GM19452 (cell line): ENCODE measurements at regions not wholly inside any gene's neighbourhood (a gene's known extent, or its start where the extent isn't known, plus 50 kb on each side); places are given as distances from the start of the nearest gene placed in this dataset.
"Not testable (repeated sequence)": the region's sequence is repeated elsewhere in the genome, so short reads cannot be mapped to it uniquely, and the experiment has no call there.

Source experiments
- ATAC-seq: cut with Tn5 transposase; IDR thresholded peaks from one replicate; pipeline ENCODE4 v1.9.1; 2021; ENCODE audit not compliant: unreplicated experiment

DNA sequence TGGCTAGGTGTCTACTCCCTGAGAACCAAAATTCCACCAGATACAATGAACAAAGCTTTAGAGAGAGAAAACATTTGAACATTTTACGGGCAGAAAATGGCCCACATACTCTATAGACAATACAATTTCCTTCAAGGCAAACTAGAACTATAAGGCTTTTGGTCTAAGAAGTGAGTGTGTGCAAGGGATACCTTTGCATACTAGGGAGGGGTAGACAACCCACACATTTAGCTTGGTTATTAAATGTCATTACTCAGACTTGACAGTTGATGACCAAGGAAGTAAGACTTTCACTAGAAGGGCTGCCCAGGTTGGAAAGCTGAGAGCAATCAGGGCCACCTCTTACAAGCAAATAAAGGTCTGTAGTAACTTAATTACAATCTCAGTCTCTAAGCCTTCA is 64.0 kb upstream of the PLEKHM1 start:
- not testable (repeated sequence) for ATAC-seq

DNA sequence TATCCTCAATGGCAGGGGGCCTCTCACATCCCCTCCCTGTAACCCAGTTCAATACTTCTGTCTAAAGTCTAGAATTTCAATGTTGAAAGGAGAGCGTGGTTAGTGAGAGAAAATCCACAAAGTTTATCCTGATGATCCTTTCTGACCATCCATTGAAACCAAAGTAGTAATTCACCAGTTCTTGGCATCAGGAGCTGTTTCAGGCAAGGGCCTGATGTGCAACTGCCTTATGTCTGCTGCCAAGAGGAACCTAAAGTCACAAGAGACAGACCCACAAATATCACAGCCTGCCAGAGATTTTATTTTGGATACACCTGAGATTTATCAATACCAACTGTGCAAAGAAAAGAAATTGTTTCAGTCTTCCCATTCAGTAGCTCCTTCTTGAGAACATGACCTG is 68.3 kb upstream of the PLEKHM1 start:
- ATAC-seq = not testable (repeated sequence)

DNA sequence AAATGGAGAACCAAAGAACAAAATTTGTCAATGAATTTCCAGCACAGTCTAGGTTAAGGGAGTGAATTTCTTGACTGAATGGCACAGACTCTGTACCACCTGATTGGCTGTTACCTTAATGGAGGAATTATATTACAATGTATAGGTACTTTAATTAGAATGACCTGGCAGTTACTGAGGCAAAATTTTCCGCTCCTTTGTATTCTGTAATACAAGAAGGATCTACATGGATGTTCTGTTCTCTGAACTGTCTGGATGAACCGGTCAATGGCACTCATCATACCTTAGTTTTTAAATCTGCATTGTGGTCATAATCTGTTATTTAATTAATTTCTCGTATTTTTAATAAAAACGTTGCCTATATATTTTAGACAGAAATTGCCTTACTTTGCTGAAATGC is 72.3 kb upstream of the PLEKHM1 start:
- ATAC-seq = not testable (repeated sequence)

GRCh38 chr17:45563283-45563682 is 72.8 kb upstream of the PLEKHM1 start:
- not testable (repeated sequence) for ATAC-seq

- ATAC-seq = not testable (repeated sequence)
Measured at GRCh38 chr17:45568275-45568674, 77.8 kb upstream of the PLEKHM1 start.

DNA sequence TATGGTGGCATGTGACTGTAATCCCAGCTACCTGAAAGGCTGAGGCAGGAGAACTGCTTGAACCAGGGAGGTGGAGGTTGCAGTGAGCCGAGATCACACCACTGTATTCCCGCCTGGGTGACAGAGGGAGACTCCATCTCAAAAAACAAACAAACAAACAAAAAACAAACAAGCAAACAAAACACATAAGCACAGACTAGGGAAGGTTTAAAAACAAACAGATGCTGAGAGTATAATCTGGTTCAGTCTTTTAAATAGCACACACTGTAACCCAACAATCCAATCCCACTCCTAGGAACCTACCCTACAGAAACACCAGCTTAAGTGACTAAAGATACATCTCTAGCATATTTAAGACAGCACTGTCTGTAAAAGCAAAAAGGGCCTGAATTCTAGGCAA is 82.8 kb upstream of the PLEKHM1 start:
- ATAC-seq = not testable (repeated sequence)

DNA sequence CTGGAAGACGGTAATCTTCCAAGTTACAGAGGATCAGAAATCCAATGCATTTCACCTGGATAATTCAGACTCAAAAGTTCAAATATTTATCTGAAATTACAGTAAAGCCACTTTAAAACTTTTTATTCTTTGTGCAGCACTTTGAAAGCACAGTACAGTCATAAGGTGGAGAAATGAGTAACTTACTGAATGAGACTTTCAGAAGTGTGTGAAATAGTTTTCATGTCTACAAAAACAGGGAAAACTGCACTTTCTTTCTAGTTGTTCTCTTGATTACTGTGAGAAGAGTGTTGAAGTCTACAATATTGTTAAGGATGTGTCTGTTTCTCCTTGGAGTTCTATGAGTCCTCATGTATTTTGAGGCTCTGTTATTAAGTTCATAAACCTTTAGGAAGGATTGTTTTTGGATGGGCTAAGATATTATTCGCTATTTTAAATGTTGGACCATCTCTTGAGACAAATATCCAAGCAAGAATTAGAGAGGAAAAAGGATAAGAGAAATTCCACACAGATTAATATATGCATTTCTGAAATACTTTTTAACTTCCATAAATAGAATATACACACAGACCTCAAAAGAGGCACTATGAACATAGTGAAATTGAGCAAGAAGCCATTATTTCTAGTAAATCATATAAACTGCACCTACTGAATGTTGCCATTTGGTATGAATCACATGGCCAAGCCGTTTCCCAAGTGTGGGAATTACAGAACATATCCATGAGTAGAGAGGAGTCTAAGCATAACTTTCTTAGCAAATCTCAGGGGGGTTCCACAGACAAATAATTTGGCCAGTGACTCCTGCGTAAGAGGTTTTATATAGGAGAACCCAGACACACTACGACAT is 83.6 kb upstream of the PLEKHM1 start:
- ATAC-seq = no peak

DNA sequence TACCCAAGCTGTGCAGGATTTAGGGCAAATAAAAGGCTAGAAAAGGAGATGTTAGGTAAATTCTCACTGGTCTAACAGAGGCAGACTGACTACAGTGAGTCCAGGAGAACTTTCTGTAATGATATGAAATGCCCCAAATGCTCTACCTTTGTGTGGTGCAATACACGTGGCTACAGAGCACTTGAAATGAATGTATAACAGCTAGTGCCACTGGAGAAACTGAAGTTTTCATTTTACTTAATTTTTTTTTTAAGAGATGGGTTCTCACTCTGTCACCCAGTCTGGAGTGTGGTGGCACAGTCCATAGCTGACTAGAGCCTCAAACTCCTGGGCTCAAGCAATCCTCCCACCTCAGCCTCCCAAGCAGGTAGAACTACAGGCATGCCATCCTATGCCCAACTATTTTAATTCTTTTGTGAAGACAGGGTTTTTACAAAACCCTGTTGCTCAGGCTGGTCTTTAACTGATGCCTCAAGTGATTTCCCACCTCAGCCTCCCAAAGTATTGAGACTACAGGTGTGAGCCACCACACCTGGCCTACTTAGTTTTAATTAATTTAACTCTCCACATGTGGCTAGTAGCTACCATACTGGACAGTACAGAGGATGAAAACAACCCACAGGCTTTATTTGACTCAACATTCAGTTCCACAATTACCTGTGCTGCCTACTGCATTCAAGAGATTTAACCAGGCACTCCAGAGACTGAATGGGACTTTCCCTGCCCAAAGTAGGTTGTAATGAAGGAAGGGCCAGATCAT is 84.8 kb upstream of the PLEKHM1 start:
- no peak for ATAC-seq

DNA sequence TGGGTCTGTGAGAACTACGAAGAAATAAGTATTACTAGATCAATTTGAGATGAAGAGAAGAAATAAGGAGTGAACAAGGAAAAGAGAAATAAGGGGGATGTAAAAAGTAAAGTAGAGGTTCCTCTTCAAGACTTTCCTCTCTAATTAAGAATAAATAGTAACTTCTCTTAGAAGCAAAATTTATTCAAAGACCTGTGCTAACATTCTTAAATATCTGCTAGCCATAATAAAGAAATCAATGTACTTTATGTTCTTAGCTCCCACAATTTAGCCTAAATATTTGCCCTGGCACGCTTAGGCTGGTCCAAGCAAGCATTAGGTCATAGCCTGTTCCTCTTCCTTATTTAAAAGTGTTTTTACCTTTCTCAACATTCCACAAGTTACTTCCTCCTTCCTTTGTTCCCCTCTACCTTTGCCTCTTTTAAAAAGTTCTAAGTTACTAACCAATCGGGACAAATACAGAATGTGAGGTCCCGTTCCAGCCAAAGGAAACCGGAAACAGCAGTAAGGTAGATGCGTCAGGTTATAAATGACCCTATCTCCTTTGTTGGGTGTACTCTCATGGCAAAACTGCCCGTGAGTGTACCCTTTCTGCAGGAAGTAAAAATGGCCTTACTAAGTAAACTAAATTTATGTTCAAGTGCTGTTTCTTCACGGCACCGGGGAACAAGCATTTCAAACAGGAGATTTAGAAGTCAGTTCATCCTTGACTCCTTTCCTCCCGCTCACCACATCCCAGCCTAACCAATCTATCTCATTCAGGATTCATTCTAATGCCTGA is 86.2 kb upstream of the PLEKHM1 start:
- not testable (repeated sequence) for ATAC-seq

GRCh38 chr17:45577571-45578279 is 87.2 kb upstream of the PLEKHM1 start:
- no peak for ATAC-seq

- ATAC-seq = no peak
Measured at GRCh38 chr17:45578516-45579455, 88.3 kb upstream of the PLEKHM1 start.

DNA sequence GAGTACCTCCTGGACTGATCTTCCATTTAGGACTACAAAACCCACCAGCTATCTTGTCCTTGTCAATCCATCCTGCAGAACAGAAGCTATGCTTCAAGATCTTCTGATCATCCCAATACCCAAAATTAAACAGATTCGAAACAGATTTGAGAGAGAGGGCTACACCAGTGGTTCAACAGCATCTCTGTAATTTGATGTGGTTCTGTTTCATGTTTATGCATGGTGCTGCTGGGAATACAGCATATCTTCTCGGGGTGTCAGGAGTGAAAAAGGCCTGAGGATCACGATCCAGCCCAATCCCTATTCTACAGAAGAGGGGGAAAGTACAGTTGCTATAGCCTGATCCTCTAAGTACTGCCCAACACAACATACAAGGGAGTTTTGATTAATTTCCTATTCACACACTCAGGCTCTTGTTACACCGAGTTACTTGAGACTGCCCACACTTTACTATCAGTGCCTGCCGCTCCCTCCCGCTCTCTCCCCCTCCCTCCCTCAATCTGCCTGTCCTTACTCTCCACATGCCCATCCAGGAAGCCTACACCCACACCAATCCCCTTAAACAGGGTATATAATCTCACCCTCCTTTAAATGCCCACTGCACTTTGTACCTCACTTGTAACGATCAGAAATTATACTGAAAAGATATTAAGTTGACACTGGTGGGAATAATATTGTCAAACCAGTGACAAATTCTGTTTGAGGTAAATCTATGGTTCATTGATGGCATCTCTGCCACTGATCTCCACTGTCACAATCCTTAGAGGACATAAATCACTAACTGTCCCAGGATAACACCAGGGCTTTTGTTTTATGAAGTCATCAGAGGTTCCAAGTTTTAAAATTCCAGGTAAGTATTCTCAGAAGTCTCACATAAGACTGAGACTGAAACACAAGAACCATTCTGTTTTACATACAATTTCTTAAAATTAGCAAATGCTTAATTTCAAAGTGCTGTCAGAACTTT is 89.3 kb upstream of the PLEKHM1 start:
- no peak for ATAC-seq

GRCh38 chr17:45580924-45581323 is 90.4 kb upstream of the PLEKHM1 start:
- no peak for ATAC-seq

DNA sequence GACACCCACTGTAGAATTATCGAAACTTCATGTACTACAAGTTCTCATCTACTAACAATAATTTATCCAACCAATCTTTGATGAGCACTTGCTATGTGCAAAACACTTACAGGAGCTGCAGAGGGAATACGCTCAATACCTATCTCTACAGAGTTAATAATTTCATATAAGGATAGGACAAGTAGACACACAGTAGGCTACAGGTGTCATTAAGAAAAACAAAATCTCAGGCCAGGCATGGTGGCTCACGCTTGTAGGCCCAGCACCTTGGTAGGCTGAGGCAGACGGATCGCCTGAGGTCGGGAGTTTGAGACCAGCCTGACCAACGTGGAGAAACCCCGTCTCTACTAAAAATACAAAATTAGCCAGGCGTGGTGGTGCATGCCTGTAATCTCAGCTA is 91.3 kb upstream of the PLEKHM1 start:
- ATAC-seq = no peak

GRCh38 chr17:45584092-45585036 is 93.8 kb upstream of the PLEKHM1 start:
- ATAC-seq = peak; percentile 60

DNA sequence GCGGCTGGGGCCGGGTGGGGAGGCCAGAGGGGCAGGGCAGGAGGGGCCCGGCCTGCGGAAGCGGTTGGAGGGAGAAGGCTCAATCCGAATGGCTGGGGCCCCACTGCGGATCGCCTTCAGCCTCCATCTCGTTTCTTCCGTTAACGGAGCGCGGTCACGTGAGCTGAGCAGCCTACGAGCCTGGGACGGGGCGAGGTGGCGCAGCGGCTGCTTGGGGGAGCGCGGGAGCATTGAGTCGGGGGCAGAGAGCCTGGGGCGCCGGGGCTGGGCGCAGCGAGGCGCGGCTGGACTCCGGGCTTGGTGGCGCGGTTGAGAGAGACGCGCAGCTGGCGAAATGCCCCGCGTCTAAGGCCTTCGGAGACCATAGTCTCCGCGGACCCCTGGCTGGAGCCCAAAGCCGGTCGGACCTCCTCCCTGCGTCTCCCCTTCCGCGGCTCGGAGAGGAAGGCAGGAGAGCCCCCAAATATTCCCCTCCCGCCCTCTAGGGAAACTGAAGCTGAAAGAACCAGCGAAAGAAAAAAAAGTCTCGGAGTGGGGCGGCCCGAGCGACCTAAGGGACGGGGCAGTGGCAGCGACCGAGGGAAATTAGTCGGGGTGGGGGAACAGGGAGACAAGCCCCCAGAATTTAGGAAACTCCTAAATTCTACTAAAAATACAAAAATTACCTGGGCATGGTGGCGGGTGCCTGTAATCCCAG is 94.7 kb upstream of the PLEKHM1 start:
- peak; percentile 61 for ATAC-seq
